CD4-positive, alpha-beta memory T cell (primary cell): ENCODE measurements at regions not wholly inside any gene's neighbourhood (a gene's known extent, or its start where the extent isn't known, plus 50 kb on each side); places are given as distances from the start of the nearest gene placed in this dataset.

ENCODE experiments used
- CTCF ChIA-PET: fragments of 350-600 bp; sonication (Branson Sonifier 250); formaldehyde crosslinking; loops from one replicate; lab custom pipeline; 2021; ENCODE audit warnings: inconsistent platforms; ENCODE audit not compliant: partially characterized antibody; lab: Charles Lee
- POLR2A ChIA-PET: fragments of 350-600 bp; sonication (Branson Sonifier 250); formaldehyde crosslinking; loops from one replicate; lab custom pipeline; 2021; ENCODE audit not compliant: partially characterized antibody; lab: Charles Lee
- DNase-seq, 5 donors: peaks; one replicate each; pipeline versions ENCODE4 v3.0.0 to v3.0.0-alpha.2; 2020 to 2022; ENCODE audit warnings: mixed read lengths in 1 of 5
- H3K27ac ChIP-seq: one replicate; pipeline ENCODE4 v1.7.0; 2013; ENCODE audit warnings: low read depth, low read length
- H3K27me3 ChIP-seq: 2 replicates; pipeline ENCODE4 v1.7.0; 2013; ENCODE audit warnings: mild to moderate bottlenecking, low read length, moderate library complexity; ENCODE audit not compliant: insufficient read depth
- H3K36me3 ChIP-seq: 2 replicates; pipeline ENCODE4 v1.7.0; 2013; ENCODE audit warnings: mild to moderate bottlenecking, low read length, moderate library complexity; ENCODE audit not compliant: insufficient read depth
- H3K4me1 ChIP-seq: 2 replicates; pipeline ENCODE4 v1.7.0; 2013; ENCODE audit warnings: mild to moderate bottlenecking, low read length, moderate library complexity; ENCODE audit not compliant: insufficient read depth
- H3K4me3 ChIP-seq, 2 donors: one replicate each; pipeline ENCODE4 v1.7.0; 2013; ENCODE audit warnings: low read length in 2 of 2, mild to moderate bottlenecking in 1 of 2
- H3K9me3 ChIP-seq, 2 donors: one replicate each; pipeline ENCODE4 v1.7.0; 2013; ENCODE audit warnings: low read length in 2 of 2, control low read depth in 1 of 2; ENCODE audit not compliant: control insufficient read depth in 1 of 2
- H3K27ac Mint-ChIP-seq, 7 donors: one replicate each; pipeline ENCODE4 v1.8.0; 2020 to 2021; ENCODE audit warnings: mixed read lengths in 7 of 7, mild to moderate bottlenecking in 6 of 7, inconsistent platforms in 3 of 7, moderate library complexity in 3 of 7
- H3K27me3 Mint-ChIP-seq, 2 donors: one replicate each; pipeline ENCODE4 v1.8.0; 2020 to 2021; ENCODE audit warnings: mixed read lengths in 2 of 2
- H3K36me3 Mint-ChIP-seq, 2 donors: one replicate each; pipeline ENCODE4 v1.8.0; 2020 to 2021; ENCODE audit warnings: mixed read lengths in 2 of 2, inconsistent platforms in 1 of 2, mild to moderate bottlenecking in 1 of 2
- H3K4me1 Mint-ChIP-seq, 4 donors: one replicate each; pipeline ENCODE4 v1.8.0; 2020 to 2021; ENCODE audit warnings: mixed read lengths in 4 of 4, mild to moderate bottlenecking in 1 of 4
- H3K4me3 Mint-ChIP-seq, 8 donors: one replicate each; pipeline ENCODE4 v1.8.0; 2020 to 2021; ENCODE audit warnings: mixed read lengths in 8 of 8, mild to moderate bottlenecking in 7 of 8, moderate library complexity in 6 of 8, inconsistent platforms in 3 of 8
- H3K9me3 Mint-ChIP-seq, 8 donors: one replicate each; pipeline ENCODE4 v1.8.0; 2020 to 2021; ENCODE audit warnings: mixed read lengths in 8 of 8, mild to moderate bottlenecking in 5 of 8, inconsistent platforms in 3 of 8, moderate library complexity in 1 of 8
- intact Hi-C: fragments of 100-400 bp; cut with micrococcal nuclease; formaldehyde crosslinking; loops from one replicate; pipeline ENCODE4 v1.15.1; 2023

- Mint-ChIP-seq H3K27me3 (peaks cover 0 to 2% of the 10 kb centered on the region in 2 donors), H3K9me3 (peaks cover 0 to 5% (median under 1%) of the 10 kb centered on the region in 8 donors), H3K27ac (no peak overlapping the region), H3K36me3 (no peaks in the 10 kb centered on the region), H3K4me1 (no peaks in the 10 kb centered on the region), H3K4me3 (no peak overlapping the region)
- Histone ChIP-seq H3K27ac (no peak overlapping the region), H3K4me1 (no peaks in the 10 kb centered on the region), H3K27me3 (no peaks in the 10 kb centered on the region), H3K36me3 (no peaks in the 10 kb centered on the region), H3K4me3 (no peak overlapping the region), H3K9me3 (no peaks in the 10 kb centered on the region)
- intact Hi-C loops = no loop called here
- POLR2A ChIA-PET = no interaction called here
- no peak for DNase-seq
- CTCF ChIA-PET = no interaction called here
These were observed 225.2 kb downstream of the C7orf25 start for GRCh38 chr7:42686594-42687156.

DNA sequence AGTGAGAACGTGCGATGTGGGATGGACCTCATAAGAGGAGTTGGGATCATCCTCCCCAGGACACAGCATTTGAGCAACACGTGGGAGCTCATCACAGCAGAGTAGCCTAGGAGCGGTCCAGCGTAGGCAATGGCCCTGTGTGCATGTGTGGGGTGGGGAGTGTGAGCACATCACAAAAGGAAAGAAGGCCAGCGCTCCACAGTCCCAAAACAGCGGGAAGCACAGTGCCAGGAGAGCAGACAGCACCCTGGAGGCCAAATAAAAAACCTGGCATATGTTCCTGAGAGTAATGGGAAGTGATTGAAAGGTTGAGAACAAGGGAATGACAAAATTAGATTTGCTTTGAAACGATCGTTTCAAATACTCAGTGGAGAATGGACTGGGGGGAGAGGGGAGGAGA is 226.0 kb downstream of the C7orf25 start:
- POLR2A ChIA-PET = no interaction called here
- Mint-ChIP-seq H3K36me3 (no peaks in the 10 kb centered on the region), H3K4me3 (no peak overlapping the region), H3K9me3 (peaks cover 0 to 5% (median under 1%) of the 10 kb centered on the region in 8 donors), H3K27ac (no peak overlapping the region), H3K27me3 (peaks cover 0 to 2% of the 10 kb centered on the region in 2 donors), H3K4me1 (no peaks in the 10 kb centered on the region)
- Histone ChIP-seq H3K4me1 (no peaks in the 10 kb centered on the region), H3K9me3 (no peaks in the 10 kb centered on the region), H3K36me3 (no peaks in the 10 kb centered on the region), H3K27ac (no peak overlapping the region), H3K4me3 (no peak overlapping the region), H3K27me3 (no peaks in the 10 kb centered on the region)
- DNase-seq = no peak
- CTCF ChIA-PET = no interaction called here
- intact Hi-C loops = no loop called here

DNA sequence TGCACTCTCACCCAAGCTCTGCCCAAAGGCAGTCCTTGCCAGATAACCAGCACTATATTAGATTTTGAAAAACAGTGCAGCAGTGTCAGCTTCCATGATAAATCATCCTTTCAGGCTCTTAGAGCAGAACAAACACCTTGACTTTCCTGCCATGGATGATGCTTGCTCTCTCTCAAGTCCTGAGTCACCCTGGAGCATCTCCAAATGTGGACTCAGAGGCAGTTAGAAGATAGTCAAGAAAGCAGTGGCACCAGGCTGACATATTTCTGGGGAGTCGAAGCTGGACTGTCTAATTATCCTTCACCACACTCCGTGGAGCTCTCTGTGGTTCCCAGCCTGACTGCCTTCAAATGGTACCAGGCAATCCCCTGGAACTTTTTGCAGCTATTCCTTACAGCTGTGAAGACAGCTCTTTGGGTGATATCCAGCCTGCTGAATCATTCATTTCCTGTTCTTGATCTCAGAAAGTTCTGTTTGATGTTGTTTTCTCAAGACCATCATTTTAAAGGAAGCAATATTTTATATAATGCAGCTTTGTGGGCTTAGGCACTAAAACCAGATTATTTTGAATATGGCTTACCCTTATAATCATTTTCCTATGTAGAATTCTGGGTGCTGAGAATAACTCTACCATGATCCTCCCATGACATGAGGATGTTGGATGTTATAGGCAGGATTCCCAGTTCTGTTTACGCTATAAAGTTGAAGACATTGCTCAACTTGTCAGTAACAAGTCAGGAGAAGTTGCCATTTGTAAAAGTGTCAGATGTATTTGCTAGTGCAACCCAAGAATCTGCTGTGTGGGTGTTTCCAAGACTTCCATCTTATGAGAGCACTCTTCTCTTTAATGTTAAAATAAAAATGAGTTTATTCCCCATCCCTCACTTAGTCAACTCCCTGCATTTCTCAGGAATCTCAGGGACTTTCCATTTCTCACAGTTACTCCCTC is 233.8 kb downstream of the C7orf25 start:
- CTCF ChIA-PET = no interaction called here
- DNase-seq = no peak

GRCh38 chr7:42674541-42674940 is 237.3 kb downstream of the C7orf25 start:
- CTCF ChIA-PET = no interaction called here
- no peak for DNase-seq
- H3K4me1 ChIP-seq = no peaks in the 10 kb centered on the region
- Mint-ChIP-seq H3K27ac (no peak overlapping the region), H3K36me3 (no peaks in the 10 kb centered on the region), H3K9me3 (peaks cover 0 to 5% (median 0%) of the 10 kb centered on the region in 8 donors), H3K4me3 (no peak overlapping the region), H3K4me1 (no peaks in the 10 kb centered on the region), H3K27me3 (peaks cover 0 to 2% of the 10 kb centered on the region in 2 donors)
- H3K9me3 ChIP-seq = no peaks in the 10 kb centered on the region
- H3K27ac ChIP-seq = no peak overlapping the region
- no peaks in the 10 kb centered on the region for H3K36me3 ChIP-seq
- no peaks in the 10 kb centered on the region for H3K27me3 ChIP-seq
- intact Hi-C loops = no loop called here
- no peak overlapping the region for H3K4me3 ChIP-seq
- POLR2A ChIA-PET = no interaction called here

More for the DNA sequence above, 233.8 kb downstream of the C7orf25 start:
- POLR2A ChIA-PET = no interaction called here
- Histone ChIP-seq H3K27ac (no peak overlapping the region), H3K27me3 (no peaks in the 10 kb centered on the region), H3K36me3 (no peaks in the 10 kb centered on the region), H3K4me3 (no peak overlapping the region), H3K4me1 (no peaks in the 10 kb centered on the region), H3K9me3 (no peaks in the 10 kb centered on the region)
- Mint-ChIP-seq H3K27me3 (peaks cover 0 to 2% of the 10 kb centered on the region in 2 donors), H3K9me3 (peaks cover 0 to 4% (median 2%) of the 10 kb centered on the region in 8 donors), H3K36me3 (no peaks in the 10 kb centered on the region), H3K4me3 (no peak overlapping the region), H3K27ac (no peak overlapping the region), H3K4me1 (no peaks in the 10 kb centered on the region)
- intact Hi-C loops = no loop called here

- Mint-ChIP-seq H3K4me3 (no peak overlapping the region), H3K36me3 (no peaks in the 10 kb centered on the region), H3K4me1 (no peaks in the 10 kb centered on the region), H3K9me3 (peaks cover 0 to 5% (median under 1%) of the 10 kb centered on the region in 8 donors), H3K27me3 (peaks cover 0 to 2% of the 10 kb centered on the region in 2 donors), H3K27ac (no peak overlapping the region)
- intact Hi-C loops = no loop called here
- ChIA-PET POLR2A (no interaction called here), CTCF (no interaction called here)
- H3K9me3 ChIP-seq = no peaks in the 10 kb centered on the region
- no peak for DNase-seq
- no peaks in the 10 kb centered on the region for H3K27me3 ChIP-seq
- no peaks in the 10 kb centered on the region for H3K36me3 ChIP-seq
- H3K27ac ChIP-seq = no peak overlapping the region
- H3K4me1 ChIP-seq = no peaks in the 10 kb centered on the region
- no peak overlapping the region for H3K4me3 ChIP-seq
These were observed 237.9 kb downstream of the C7orf25 start for GRCh38 chr7:42673951-42674350.

DNA sequence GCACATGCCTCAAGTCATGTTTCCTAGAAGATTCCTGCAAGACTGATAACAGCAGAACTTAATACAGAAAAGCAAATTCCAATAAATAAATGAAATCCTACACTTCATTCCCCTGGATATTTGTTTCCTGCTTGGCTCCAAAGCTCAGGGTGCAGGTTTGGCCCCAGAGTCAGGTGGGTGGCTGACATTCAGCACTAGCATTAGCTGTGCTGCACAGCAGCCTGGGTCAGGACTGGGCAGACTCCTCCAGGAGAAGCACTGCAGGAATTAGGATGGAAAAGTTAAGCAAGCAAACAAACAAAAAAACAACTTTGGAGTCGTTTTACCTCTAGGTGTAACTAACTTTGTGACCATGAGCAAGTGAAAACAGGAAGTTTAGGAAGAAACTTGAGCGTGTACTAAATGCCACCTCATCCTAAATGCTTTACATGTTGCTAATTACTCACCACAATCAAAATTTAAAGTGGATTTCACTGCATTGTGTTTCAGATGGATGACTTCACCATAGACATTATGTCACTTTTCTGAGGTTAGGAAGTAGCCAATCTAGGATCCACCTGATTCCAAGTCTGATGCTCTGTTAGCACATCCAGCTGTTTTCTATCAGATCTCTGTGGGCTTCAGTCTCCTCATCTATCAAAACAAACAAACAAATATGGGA is 239.4 kb downstream of the C7orf25 start:
- Histone ChIP-seq H3K27ac (no peak overlapping the region), H3K9me3 (no peaks in the 10 kb centered on the region), H3K27me3 (no peaks in the 10 kb centered on the region), H3K4me3 (no peak overlapping the region), H3K4me1 (no peaks in the 10 kb centered on the region), H3K36me3 (no peaks in the 10 kb centered on the region)
- no peak for DNase-seq
- Mint-ChIP-seq H3K27me3 (no peaks in the 10 kb centered on the region), H3K36me3 (no peaks in the 10 kb centered on the region), H3K4me3 (no peak overlapping the region), H3K4me1 (no peaks in the 10 kb centered on the region), H3K9me3 (peaks cover 1 to 6% (median 3%) of the 10 kb centered on the region in 8 donors), H3K27ac (no peak overlapping the region)
- CTCF ChIA-PET = no interaction called here
- POLR2A ChIA-PET = no interaction called here
- intact Hi-C loops = no loop called here

GRCh38 chr7:42671627-42672026 is 240.2 kb downstream of the C7orf25 start:
- Histone ChIP-seq H3K4me3 (no peak overlapping the region), H3K27me3 (no peaks in the 10 kb centered on the region), H3K9me3 (no peaks in the 10 kb centered on the region), H3K36me3 (no peaks in the 10 kb centered on the region), H3K4me1 (no peaks in the 10 kb centered on the region), H3K27ac (no peak overlapping the region)
- Mint-ChIP-seq H3K9me3 (peaks cover 3 to 11% (median 9%) of the 10 kb centered on the region in 8 donors), H3K36me3 (no peaks in the 10 kb centered on the region), H3K27me3 (no peaks in the 10 kb centered on the region), H3K4me3 (no peak overlapping the region), H3K4me1 (no peaks in the 10 kb centered on the region), H3K27ac (peak overlapping the region in 1 of 7 donors; percentile 6)
- POLR2A ChIA-PET = no interaction called here
- intact Hi-C loops = no loop called here
- no peak for DNase-seq
- CTCF ChIA-PET = no interaction called here
